ENCODE measurements at regions not wholly inside any gene's neighbourhood (a gene's known extent, or its start where the extent isn't known, plus 50 kb on each side); places are given as distances from the start of the nearest gene placed in this dataset.
A peak's percentile ranks its signal among the peaks of the same experiment; 100 is the strongest.

DNA sequence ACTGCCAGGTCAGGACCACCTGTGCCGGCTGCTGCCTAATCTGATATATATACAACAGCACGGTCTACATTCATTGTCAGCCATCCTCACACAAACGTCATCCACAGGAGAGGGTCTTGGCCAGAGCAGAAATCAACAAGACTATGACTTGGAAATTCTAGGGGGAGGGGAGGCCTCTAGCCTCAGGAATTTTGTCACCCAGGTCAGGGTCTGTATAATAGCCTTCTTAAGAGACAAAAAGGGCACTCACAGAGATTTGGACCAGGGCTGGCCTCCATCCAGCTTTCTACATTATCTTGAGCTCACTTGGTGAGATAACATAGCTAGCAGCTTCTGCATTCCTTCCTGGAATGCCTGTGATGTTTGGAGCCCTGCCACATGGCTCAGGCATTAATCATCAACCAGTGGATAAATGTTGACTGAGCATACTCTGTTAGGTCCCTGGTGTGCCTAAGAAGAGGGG is 50.4 kb upstream of the CTIF start:
- peaks cover 3% of the 10 kb centered on the region for H3K4me1 Mint-ChIP-seq
- no peak for ATAC-seq
- no peaks in the 10 kb centered on the region for H3K9me3 Mint-ChIP-seq
- H3K36me3 Mint-ChIP-seq, result no peaks in the 10 kb centered on the region
- H3K4me3 Mint-ChIP-seq, result no peak overlapping the region
- H3K27ac Mint-ChIP-seq, result no peak overlapping the region
- H3K27me3 Mint-ChIP-seq, result peaks cover 56% of the 10 kb centered on the region

DNA sequence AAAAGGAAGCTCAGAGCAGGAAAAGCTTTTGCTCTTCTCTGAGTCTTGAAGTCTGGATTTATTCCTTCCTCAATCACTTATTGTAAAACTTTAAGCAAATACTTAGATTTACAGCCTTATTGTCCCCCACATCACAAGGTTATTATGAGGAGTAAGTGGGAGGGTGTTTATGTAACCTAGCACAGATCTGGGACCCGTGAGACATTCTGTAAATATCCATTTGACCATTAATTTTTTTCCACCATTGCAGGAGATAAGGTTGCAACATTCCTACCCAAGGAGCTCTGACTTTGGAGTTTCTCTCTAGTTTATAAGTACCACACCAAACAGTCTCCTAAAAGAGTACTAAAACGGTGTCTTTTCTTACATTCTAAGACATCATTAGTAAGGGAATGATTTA is 52.1 kb upstream of the CTIF start:
- Mint-ChIP-seq H3K4me1 (no peaks in the 10 kb centered on the region), H3K4me3 (no peak overlapping the region)

GRCh38 chr18:48485828-48486405 is 52.9 kb upstream of the CTIF start:
- ATAC-seq, result no peak
- Mint-ChIP-seq H3K9me3 (no peaks in the 10 kb centered on the region), H3K36me3 (no peaks in the 10 kb centered on the region), H3K4me3 (no peak overlapping the region), H3K27me3 (peaks cover 42% of the 10 kb centered on the region), H3K27ac (no peak overlapping the region), H3K4me1 (no peaks in the 10 kb centered on the region)

More for the DNA sequence above, 52.1 kb upstream of the CTIF start:
- Mint-ChIP-seq H3K36me3 (no peaks in the 10 kb centered on the region), H3K27ac (no peak overlapping the region), H3K27me3 (peaks cover 40% of the 10 kb centered on the region), H3K9me3 (no peaks in the 10 kb centered on the region)
- no peak for ATAC-seq

- Mint-ChIP-seq H3K27me3 (peaks cover 24% of the 10 kb centered on the region), H3K4me3 (no peak overlapping the region), H3K36me3 (no peaks in the 10 kb centered on the region), H3K9me3 (no peaks in the 10 kb centered on the region), H3K4me1 (no peaks in the 10 kb centered on the region), H3K27ac (no peak overlapping the region)
- no peak for ATAC-seq
Measured at GRCh38 chr18:48481092-48481491, 57.7 kb upstream of the CTIF start.

DNA sequence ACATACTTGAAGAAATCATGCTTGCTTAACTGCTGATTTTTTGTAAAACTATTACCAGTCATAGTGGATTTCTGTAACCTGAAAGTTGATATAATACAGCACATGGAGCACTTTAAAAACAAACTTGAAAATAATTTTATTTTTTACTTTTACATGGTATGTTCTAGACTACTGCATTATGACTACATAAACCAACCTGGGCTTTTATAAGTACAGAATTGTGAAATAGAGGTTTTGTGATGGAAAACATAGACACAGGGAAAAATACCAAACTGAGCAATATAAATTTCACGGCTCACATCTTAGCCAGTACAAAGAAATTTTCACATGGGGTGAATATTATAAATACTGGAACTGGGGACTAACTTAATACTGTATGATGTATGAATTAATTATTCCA is 59.3 kb upstream of the CTIF start:
- Mint-ChIP-seq H3K4me3 (no peak overlapping the region), H3K4me1 (no peaks in the 10 kb centered on the region), H3K27ac (no peak overlapping the region), H3K36me3 (no peaks in the 10 kb centered on the region), H3K9me3 (no peaks in the 10 kb centered on the region), H3K27me3 (peaks cover 36% of the 10 kb centered on the region)
- no peak for ATAC-seq

GRCh38 chr18:48477348-48477747 is 61.5 kb upstream of the CTIF start:
- H3K4me3 Mint-ChIP-seq, result no peak overlapping the region
- H3K27me3 Mint-ChIP-seq, result peaks cover 56% of the 10 kb centered on the region
- no peaks in the 10 kb centered on the region for H3K4me1 Mint-ChIP-seq
- no peaks in the 10 kb centered on the region for H3K36me3 Mint-ChIP-seq
- ATAC-seq, result no peak
- no peak overlapping the region for H3K27ac Mint-ChIP-seq
- peaks cover 2% of the 10 kb centered on the region for H3K9me3 Mint-ChIP-seq

GRCh38 chr18:48476550-48476917 is 62.3 kb upstream of the CTIF start:
- Mint-ChIP-seq H3K27me3 (peaks cover 62% of the 10 kb centered on the region), H3K4me3 (no peak overlapping the region), H3K36me3 (no peaks in the 10 kb centered on the region), H3K9me3 (peaks cover 6% of the 10 kb centered on the region), H3K4me1 (no peaks in the 10 kb centered on the region), H3K27ac (no peak overlapping the region)
- ATAC-seq, result no peak

- H3K27ac Mint-ChIP-seq, result no peak overlapping the region
- no peaks in the 10 kb centered on the region for H3K36me3 Mint-ChIP-seq
- no peak overlapping the region for H3K4me3 Mint-ChIP-seq
- H3K9me3 Mint-ChIP-seq, result peaks cover 6% of the 10 kb centered on the region
- no peaks in the 10 kb centered on the region for H3K4me1 Mint-ChIP-seq
- ATAC-seq, result peak; percentile 65
- peaks cover 56% of the 10 kb centered on the region for H3K27me3 Mint-ChIP-seq
Measured at GRCh38 chr18:48475635-48476549, 62.9 kb upstream of the CTIF start.

DNA sequence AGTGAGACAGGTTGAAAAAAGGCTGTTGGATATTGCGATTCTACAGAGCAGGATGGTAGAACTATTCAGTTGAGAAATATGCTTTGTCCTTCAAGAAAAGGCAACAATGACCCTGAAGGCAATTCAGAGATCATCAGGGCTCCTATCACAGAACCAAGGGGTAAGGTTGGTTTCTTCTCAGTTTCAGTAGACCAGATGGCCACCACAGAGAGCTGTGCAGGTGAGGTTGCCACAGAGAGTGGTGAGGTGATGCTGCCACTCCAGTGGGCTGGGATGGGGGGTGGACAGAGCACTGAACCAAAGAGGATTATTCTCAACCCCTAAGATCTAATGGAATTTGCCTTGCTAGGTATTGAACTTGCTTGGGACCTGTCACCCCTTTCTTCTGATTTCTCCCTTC is 64.6 kb upstream of the ZBTB7C start:
- no peak for ATAC-seq
- H3K9me3 Mint-ChIP-seq, result peaks cover 6% of the 10 kb centered on the region
- no peaks in the 10 kb centered on the region for H3K36me3 Mint-ChIP-seq
- H3K4me3 Mint-ChIP-seq, result no peak overlapping the region
- H3K4me1 Mint-ChIP-seq, result no peaks in the 10 kb centered on the region
- peaks cover 66% of the 10 kb centered on the region for H3K27me3 Mint-ChIP-seq
- no peak overlapping the region for H3K27ac Mint-ChIP-seq

- no peaks in the 10 kb centered on the region for H3K4me1 Mint-ChIP-seq
- no peak overlapping the region for H3K4me3 Mint-ChIP-seq
- H3K27me3 Mint-ChIP-seq, result peaks cover 71% of the 10 kb centered on the region
Measured at GRCh38 chr18:48472610-48473009, 63.4 kb upstream of the ZBTB7C start.

DNA sequence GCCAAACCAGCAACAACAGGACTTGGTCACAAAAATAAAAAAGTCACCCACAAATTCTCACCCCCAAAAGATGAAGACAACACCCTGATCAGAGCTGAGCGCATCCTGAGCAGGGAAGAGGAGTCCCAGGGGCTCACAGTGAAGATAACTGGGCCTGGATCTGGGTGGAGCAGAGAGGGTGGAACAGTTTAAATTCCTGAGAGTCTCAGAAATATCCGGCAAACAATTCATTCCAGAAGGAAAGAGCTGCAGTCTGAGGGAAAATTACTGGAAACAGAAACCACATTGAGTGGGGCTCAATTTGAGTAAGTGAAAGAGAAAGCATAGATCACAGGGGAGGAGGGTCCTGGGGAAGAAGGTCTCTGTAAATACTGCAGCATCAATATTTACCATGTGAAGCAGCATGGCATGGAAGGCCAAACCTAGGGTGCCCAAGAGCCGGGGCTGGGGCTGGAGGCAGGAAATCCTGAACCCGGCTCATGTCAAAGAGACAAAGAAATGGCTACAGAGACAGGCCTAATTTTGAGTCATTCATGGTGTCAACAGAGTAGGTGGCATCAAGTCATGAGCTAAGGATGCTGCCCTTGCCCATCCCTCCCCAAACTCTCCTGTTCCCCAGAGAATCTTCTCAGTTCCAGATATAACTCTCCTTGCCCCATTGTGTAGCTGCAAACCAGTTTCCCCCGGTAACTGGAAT is 61.4 kb upstream of the ZBTB7C start:
- no peak for ATAC-seq
- H3K9me3 Mint-ChIP-seq, result peaks cover 6% of the 10 kb centered on the region
- no peak overlapping the region for H3K4me3 Mint-ChIP-seq
- no peak overlapping the region for H3K27ac Mint-ChIP-seq
- no peaks in the 10 kb centered on the region for H3K4me1 Mint-ChIP-seq
- peaks cover 78% of the 10 kb centered on the region for H3K27me3 Mint-ChIP-seq
- no peaks in the 10 kb centered on the region for H3K36me3 Mint-ChIP-seq

More at GRCh38 chr18:48472610-48473009, 63.4 kb upstream of the ZBTB7C start:
- Mint-ChIP-seq H3K36me3 (no peaks in the 10 kb centered on the region), H3K9me3 (peaks cover 6% of the 10 kb centered on the region), H3K27ac (no peak overlapping the region)
- no peak for ATAC-seq

- Mint-ChIP-seq H3K4me3 (no peak overlapping the region), H3K36me3 (no peaks in the 10 kb centered on the region), H3K27ac (no peak overlapping the region), H3K27me3 (peaks cover 64% of the 10 kb centered on the region), H3K4me1 (no peaks in the 10 kb centered on the region), H3K9me3 (peaks cover 6% of the 10 kb centered on the region)
- ATAC-seq, result no peak
Measured at GRCh38 chr18:48468151-48468550, 59.0 kb upstream of the ZBTB7C start.

GRCh38 chr18:48467231-48467630 is 58.0 kb upstream of the ZBTB7C start:
- peaks cover 3% of the 10 kb centered on the region for H3K9me3 Mint-ChIP-seq
- H3K36me3 Mint-ChIP-seq, result no peaks in the 10 kb centered on the region
- H3K27ac Mint-ChIP-seq, result no peak overlapping the region
- H3K4me3 Mint-ChIP-seq, result no peak overlapping the region
- peaks cover 54% of the 10 kb centered on the region for H3K27me3 Mint-ChIP-seq
- ATAC-seq, result no peak
- H3K4me1 Mint-ChIP-seq, result no peaks in the 10 kb centered on the region

DNA sequence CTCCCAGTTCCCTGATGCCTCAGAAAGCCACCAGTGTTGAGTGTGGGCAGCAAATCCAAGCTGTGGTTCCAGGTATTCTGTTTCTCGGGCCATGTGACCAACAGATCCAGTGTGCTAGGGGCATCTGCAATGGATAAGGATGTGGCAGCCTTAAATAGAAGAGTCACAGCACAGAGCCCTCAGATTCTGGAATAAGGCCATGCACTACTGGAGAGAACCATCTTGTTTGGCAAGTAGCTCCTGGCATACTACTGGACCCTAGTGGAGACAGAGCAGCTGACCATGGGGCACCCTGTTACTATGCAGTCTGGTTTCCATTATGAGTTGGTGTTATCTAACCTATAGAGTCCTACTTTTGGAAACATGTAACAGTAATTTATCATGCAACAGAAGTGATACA is 53.3 kb upstream of the ZBTB7C start:
- Mint-ChIP-seq H3K9me3 (no peaks in the 10 kb centered on the region), H3K27me3 (peaks cover 20% of the 10 kb centered on the region), H3K4me3 (no peak overlapping the region), H3K27ac (no peak overlapping the region), H3K4me1 (no peaks in the 10 kb centered on the region), H3K36me3 (no peaks in the 10 kb centered on the region)
- ATAC-seq, result no peak

GRCh38 chr18:48460929-48461583 is 51.9 kb upstream of the ZBTB7C start:
- Mint-ChIP-seq H3K4me1 (no peaks in the 10 kb centered on the region), H3K9me3 (no peaks in the 10 kb centered on the region), H3K36me3 (no peaks in the 10 kb centered on the region), H3K27me3 (peaks cover 20% of the 10 kb centered on the region), H3K27ac (no peak overlapping the region), H3K4me3 (no peak overlapping the region)
- no peak for ATAC-seq
